ENCODE measurements at regions not wholly inside any gene's neighbourhood (a gene's known extent, or its start where the extent isn't known, plus 50 kb on each side); places are given as distances from the start of the nearest gene placed in this dataset.

DNA sequence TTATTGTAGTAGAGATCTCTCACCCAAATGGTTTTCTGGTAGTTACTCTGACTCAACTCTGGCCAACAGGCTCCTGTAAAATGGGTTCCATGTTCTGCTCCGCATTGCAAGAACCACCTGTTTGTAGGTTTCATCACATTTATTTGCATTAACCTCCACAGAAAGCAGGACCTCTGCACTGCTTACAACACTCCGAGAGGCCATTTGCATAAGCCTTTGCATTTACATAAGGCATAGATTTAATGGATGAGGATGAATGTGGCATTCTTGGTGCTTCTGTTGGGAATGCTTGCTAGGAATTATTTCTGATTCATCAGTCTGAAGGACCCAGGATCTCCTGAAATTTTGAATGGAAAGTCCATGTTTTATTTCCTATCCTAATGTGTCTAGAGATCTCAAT, 320.1 kb downstream of the ZNF621 start:
- Mint-ChIP-seq H3K4me3 (no peak overlapping the region), H3K36me3 (no peaks in the 10 kb centered on the region), H3K4me1 (no peaks in the 10 kb centered on the region), H3K27ac (no peak overlapping the region), H3K27me3 (ENCODE audit: low read depth in 2 of 2) (peaks cover 0 to 6% of the 10 kb centered on the region in 2 donors), H3K9me3 (peaks cover 0 to 4% of the 10 kb centered on the region in 2 donors)
- TF ChIP-seq CTCF (IDR thresholded peaks at IDR 0.05) = no peak
- Histone ChIP-seq H3K27me3 (ENCODE audit: control insufficient read depth, insufficient read depth, low read length) (no peaks in the 10 kb centered on the region), H3K36me3 (ENCODE audit: control insufficient read depth, insufficient read depth, low read length) (no peaks in the 10 kb centered on the region), H3K4me1 (ENCODE audit: control insufficient read depth, insufficient read depth, low read length) (no peaks in the 10 kb centered on the region), H3K4me3 (ENCODE audit: low read length) (no peak overlapping the region), H3K9me3 (ENCODE audit: control insufficient read depth, insufficient read depth, low read length) (no peaks in the 10 kb centered on the region), H3K27ac (ENCODE audit: low read length) (no peak overlapping the region)
- intact Hi-C loops (cut with micrococcal nuclease) = no loop called here
- WGBS (ENCODE audit: insufficient coverage) = 90% methylated on average over 2 of the region's 2 CpGs
- DNase-seq (no peak), ATAC-seq (no peak)

GRCh38 chr3:40845447-40845846, 320.7 kb downstream of the ZNF621 start:
- 92% methylated on average over 1 of the region's 1 CpG for WGBS (ENCODE audit: insufficient coverage)
- Mint-ChIP-seq H3K36me3 (no peaks in the 10 kb centered on the region), H3K4me3 (no peak overlapping the region), H3K27me3 (ENCODE audit: low read depth in 2 of 2) (peaks cover 0 to 6% of the 10 kb centered on the region in 2 donors), H3K9me3 (peaks cover 0 to 4% of the 10 kb centered on the region in 2 donors), H3K4me1 (no peaks in the 10 kb centered on the region), H3K27ac (no peak overlapping the region)
- Histone ChIP-seq H3K27me3 (ENCODE audit: control insufficient read depth, insufficient read depth, low read length) (no peaks in the 10 kb centered on the region), H3K4me1 (ENCODE audit: control insufficient read depth, insufficient read depth, low read length) (no peaks in the 10 kb centered on the region), H3K4me3 (ENCODE audit: low read length) (no peak overlapping the region), H3K27ac (ENCODE audit: low read length) (no peak overlapping the region), H3K36me3 (ENCODE audit: control insufficient read depth, insufficient read depth, low read length) (no peaks in the 10 kb centered on the region), H3K9me3 (ENCODE audit: control insufficient read depth, insufficient read depth, low read length) (no peaks in the 10 kb centered on the region)
- DNase-seq (no peak), ATAC-seq (no peak)
- intact Hi-C loops (cut with micrococcal nuclease) = no loop called here
- no peak for TF ChIP-seq CTCF (IDR thresholded peaks at IDR 0.05)

GRCh38 chr3:40845916-40846315, 321.2 kb downstream of the ZNF621 start:
- DNase-seq (no peak), ATAC-seq (no peak)
- H3K4me1 ChIP-seq (ENCODE audit: control insufficient read depth, insufficient read depth, low read length) = no peaks in the 10 kb centered on the region
- H3K27ac Mint-ChIP-seq = no peak overlapping the region
- peaks cover 0 to 6% of the 10 kb centered on the region in 2 donors for H3K27me3 Mint-ChIP-seq (ENCODE audit: low read depth in 2 of 2)
- H3K9me3 ChIP-seq (ENCODE audit: control insufficient read depth, insufficient read depth, low read length) = no peaks in the 10 kb centered on the region
- no peaks in the 10 kb centered on the region for H3K36me3 Mint-ChIP-seq
- H3K36me3 ChIP-seq (ENCODE audit: control insufficient read depth, insufficient read depth, low read length) = no peaks in the 10 kb centered on the region
- peaks cover 0 to 4% of the 10 kb centered on the region in 2 donors for H3K9me3 Mint-ChIP-seq
- no peaks in the 10 kb centered on the region for H3K4me1 Mint-ChIP-seq
- no peak overlapping the region for H3K4me3 ChIP-seq (ENCODE audit: low read length)
- H3K4me3 Mint-ChIP-seq = no peak overlapping the region
- intact Hi-C loops (cut with micrococcal nuclease) = no loop called here
- no peak for TF ChIP-seq CTCF (IDR thresholded peaks at IDR 0.05)
- WGBS (ENCODE audit: insufficient coverage) = no CpG with 5 or more reads among the region's 1 CpG
- H3K27me3 ChIP-seq (ENCODE audit: control insufficient read depth, insufficient read depth, low read length) = no peaks in the 10 kb centered on the region
- no peak overlapping the region for H3K27ac ChIP-seq (ENCODE audit: low read length)

DNA sequence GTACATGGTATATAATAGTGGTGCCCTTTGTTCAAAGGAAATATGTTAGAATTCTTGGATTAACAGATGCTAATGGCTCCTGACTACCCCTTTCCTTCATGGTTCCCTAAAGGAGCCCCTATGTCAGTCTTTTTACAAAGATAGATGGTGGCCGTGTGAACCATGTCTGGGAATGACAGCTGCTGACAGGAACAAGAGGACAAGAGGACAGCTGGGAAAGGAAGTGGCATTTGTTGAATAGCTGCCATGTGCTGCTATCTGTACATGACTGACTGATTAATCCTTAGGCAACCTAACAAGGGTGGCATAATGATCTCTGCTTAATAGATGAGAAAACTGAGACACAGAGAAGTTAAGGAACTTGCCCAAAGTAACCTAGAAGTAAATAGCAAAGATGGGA, 321.7 kb downstream of the ZNF621 start:
- TF ChIP-seq CTCF (IDR thresholded peaks at IDR 0.05) = no peak
- Histone ChIP-seq H3K9me3 (ENCODE audit: control insufficient read depth, insufficient read depth, low read length) (no peaks in the 10 kb centered on the region), H3K27me3 (ENCODE audit: control insufficient read depth, insufficient read depth, low read length) (no peaks in the 10 kb centered on the region), H3K4me1 (ENCODE audit: control insufficient read depth, insufficient read depth, low read length) (no peaks in the 10 kb centered on the region), H3K4me3 (ENCODE audit: low read length) (no peak overlapping the region), H3K36me3 (ENCODE audit: control insufficient read depth, insufficient read depth, low read length) (no peaks in the 10 kb centered on the region), H3K27ac (ENCODE audit: low read length) (no peak overlapping the region)
- Mint-ChIP-seq H3K9me3 (peaks cover 0 to 4% of the 10 kb centered on the region in 2 donors), H3K36me3 (no peaks in the 10 kb centered on the region), H3K4me1 (no peaks in the 10 kb centered on the region), H3K27me3 (ENCODE audit: low read depth in 2 of 2) (peaks cover 0 to 6% of the 10 kb centered on the region in 2 donors), H3K4me3 (no peak overlapping the region), H3K27ac (no peak overlapping the region)
- ATAC-seq = no peak
- intact Hi-C loops (cut with micrococcal nuclease) = no loop called here
- 89% methylated on average over 1 of the region's 1 CpG for WGBS (ENCODE audit: insufficient coverage)
- DNase-seq = no peak

Data from natural killer cell (primary cell).